GM23338 (cell line): ENCODE measurements at regions not wholly inside any gene's neighbourhood (a gene's known extent, or its start where the extent isn't known, plus 50 kb on each side); places are given as distances from the start of the nearest gene placed in this dataset.

Source experiments
- ATAC-seq: fragments of 200-7000 bp; cut with Tn5 transposase; 3 replicates; pipeline ENCODE4 v1.9.1; 2020
- DNase-seq: peaks from one replicate; pipeline ENCODE4 v3.0.0-alpha.2; 2015; ENCODE audit warnings: low spot score
- H2AFZ ChIP-seq: fragments of 200-600 bp; sonication (generic); 2 replicates; pipeline ENCODE4 v1.8.0; 2016; ENCODE audit warnings: antibody characterized with exemption, mild to moderate bottlenecking, moderate library complexity
- H3F3A ChIP-seq: fragments of 200-600 bp; sonication (generic); replicated peaks from 2 replicates; pipeline ENCODE4 v1.8.0; 2017; ENCODE audit warnings: antibody characterized with exemption, mixed run types, low read depth
- H3K27ac ChIP-seq: fragments of 200-600 bp; sonication (generic); 2 replicates; pipeline ENCODE4 v1.6.1; 2016; ENCODE audit warnings: low read depth
- H3K27me3 ChIP-seq: fragments of 200-600 bp; sonication (generic); 2 replicates; pipeline ENCODE4 v1.8.0; 2016; ENCODE audit warnings: mild to moderate bottlenecking, mixed run types, moderate library complexity; ENCODE audit not compliant: insufficient read depth
- H3K36me3 ChIP-seq: fragments of 200-600 bp; sonication (generic); 2 replicates; pipeline ENCODE4 v1.8.0; 2016; ENCODE audit warnings: mild to moderate bottlenecking; ENCODE audit not compliant: insufficient read depth
- H3K4me1 ChIP-seq: fragments of 200-600 bp; sonication (generic); 2 replicates; pipeline ENCODE4 v1.8.0; 2016; ENCODE audit warnings: mild to moderate bottlenecking, moderate library complexity; ENCODE audit not compliant: insufficient read depth
- H3K4me2 ChIP-seq: fragments of 200-600 bp; sonication (generic); 2 replicates; pipeline ENCODE4 v1.7.1; 2017; ENCODE audit warnings: mixed run types
- H3K4me3 ChIP-seq: fragments of 200-600 bp; sonication (generic); 2 replicates; pipeline ENCODE4 v1.6.1; 2016; ENCODE audit warnings: mixed run types
- H3K79me2 ChIP-seq: fragments of 200-600 bp; sonication (generic); replicated peaks from 2 replicates; pipeline ENCODE4 v1.8.0; 2017; ENCODE audit warnings: mild to moderate bottlenecking; ENCODE audit not compliant: insufficient read depth
- H3K9me2 ChIP-seq: fragments of 200-600 bp; sonication (generic); 2 replicates; pipeline ENCODE4 v1.8.0; 2017; ENCODE audit not compliant: insufficient read depth
- H4K20me1 ChIP-seq: fragments of 200-600 bp; sonication (generic); replicated peaks from 2 replicates; pipeline ENCODE4 v1.8.0; 2017; ENCODE audit warnings: mild to moderate bottlenecking; ENCODE audit not compliant: insufficient read depth
- H3K27ac Mint-ChIP-seq: 2 replicates; pipeline ENCODE4 v1.8.0; 2020; ENCODE audit warnings: inconsistent platforms, mild to moderate bottlenecking, moderate library complexity, mixed read lengths
- H3K27me3 Mint-ChIP-seq: 3 replicates; pipeline ENCODE4 v1.8.0; 2022; ENCODE audit warnings: low read depth, mild to moderate bottlenecking, moderate library complexity, mixed read lengths, inconsistent platforms; ENCODE audit not compliant: insufficient read depth, poor library complexity
- H3K36me3 Mint-ChIP-seq: 3 replicates; pipeline ENCODE4 v1.8.0; 2021; ENCODE audit warnings: low read depth, mild to moderate bottlenecking, inconsistent platforms, moderate library complexity, mixed read lengths
- H3K4me1 Mint-ChIP-seq: 3 replicates; pipeline ENCODE4 v1.8.0; 2020; ENCODE audit warnings: mild to moderate bottlenecking, inconsistent platforms, mixed read lengths
- H3K4me3 Mint-ChIP-seq: 3 replicates; pipeline ENCODE4 v1.8.0; 2021; ENCODE audit warnings: moderate library complexity, mild to moderate bottlenecking, inconsistent platforms, mixed read lengths
- H3K9me3 Mint-ChIP-seq: 3 replicates; pipeline ENCODE4 v1.8.0; 2020; ENCODE audit warnings: moderate library complexity, mild to moderate bottlenecking, inconsistent platforms, mixed read lengths
- CREB1 ChIP-seq: fragments of 250-450 bp; sonication (Bioruptor Pico); IDR thresholded peaks from 2 replicates; pipeline ENCODE4 v1.5.0; 2020; ENCODE audit warnings: low read depth, mild to moderate bottlenecking, moderate library complexity
- CTCF ChIP-seq, 2 experiments: fragments of 200-600 bp in 1 of 2; sonication (generic) in 1 of 2; conservative IDR thresholded peaks; 2 replicates each; pipeline versions ENCODE4 v1.5.1 to v1.6.1; 2016 to 2017; ENCODE audit warnings: antibody characterized with exemption in 2 of 2, low read depth in 2 of 2, mild to moderate bottlenecking in 2 of 2, moderate library complexity in 1 of 2
- ETS1 ChIP-seq: IDR thresholded peaks from 2 replicates; pipeline ENCODE4 v1.6.1; 2016; ENCODE audit warnings: antibody characterized with exemption
- EZH2 ChIP-seq: fragments of 200-600 bp; sonication (generic); IDR thresholded peaks from one replicate; pipeline ENCODE4 v1.8.0; 2017; ENCODE audit warnings: antibody characterized with exemption, mild to moderate bottlenecking, low read depth; ENCODE audit not compliant: unreplicated experiment
- EZH2phosphoT487 ChIP-seq: fragments of 200-600 bp; sonication (generic); IDR thresholded peaks from one replicate; pipeline ENCODE4 v1.8.1; 2018; ENCODE audit warnings: antibody characterized with exemption; ENCODE audit not compliant: unreplicated experiment
- JUNB ChIP-seq: IDR thresholded peaks from one replicate; pipeline ENCODE4 v1.6.1; 2016; ENCODE audit warnings: antibody characterized with exemption; ENCODE audit not compliant: unreplicated experiment
- NANOG ChIP-seq: IDR thresholded peaks from 2 replicates; pipeline ENCODE4 v1.6.1; 2016; ENCODE audit warnings: antibody characterized with exemption, borderline replicate concordance
- POLR2AphosphoS5 ChIP-seq: IDR thresholded peaks from 2 replicates; pipeline ENCODE4 v1.6.1; 2016; ENCODE audit warnings: antibody characterized with exemption, low read depth
- REST ChIP-seq: IDR thresholded peaks from one replicate; pipeline ENCODE4 v1.6.1; 2018; ENCODE audit warnings: antibody characterized with exemption; ENCODE audit not compliant: unreplicated experiment
- STAT1 ChIP-seq: IDR thresholded peaks from one replicate; pipeline ENCODE4 v1.6.1; 2016; ENCODE audit warnings: antibody characterized with exemption; ENCODE audit not compliant: unreplicated experiment
- ZNF114 ChIP-seq: fragments of 250-450 bp; sonication (Bioruptor Pico); IDR thresholded peaks from 2 replicates; pipeline ENCODE4 v1.5.0; 2020; ENCODE audit warnings: mild to moderate bottlenecking, moderate library complexity
- ZNF331 ChIP-seq: fragments of 250-450 bp; sonication (Bioruptor Pico); IDR thresholded peaks from 2 replicates; pipeline ENCODE4 v1.5.0; 2020; ENCODE audit warnings: low read depth, mild to moderate bottlenecking, moderate library complexity
- ZNF462 ChIP-seq: fragments of 250-450 bp; sonication (Bioruptor Pico); IDR thresholded peaks from 2 replicates; pipeline ENCODE4 v1.5.0; 2020; ENCODE audit warnings: mild to moderate bottlenecking, moderate library complexity

GRCh38 chr12:69179786-69180185, 59.6 kb upstream of the CPSF6 start:
- no peak for TF ChIP-seq CREB1 (CRISPR knock-in tag)
- TF ChIP-seq JUNB: no peak
- no peak for TF ChIP-seq POLR2AphosphoS5
- no peak for TF ChIP-seq ZNF331 (CRISPR knock-in tag)
- no peak for TF ChIP-seq CTCF (conservative IDR thresholded peaks at IDR 0.05; ENCODE audit: low read depth in 2 of 2)
- TF ChIP-seq ZNF114 (CRISPR knock-in tag): no peak
- TF ChIP-seq STAT1: no peak
- no peak for TF ChIP-seq NANOG
- TF ChIP-seq REST: no peak
- no peak for TF ChIP-seq ZNF462 (CRISPR knock-in tag)
- no peak for TF ChIP-seq ETS1
- no peak for TF ChIP-seq EZH2
- TF ChIP-seq EZH2phosphoT487: no peak
- Histone ChIP-seq H3K9me2 (peaks cover 5% of the 10 kb centered on the region; the same call in 1 of the 2 replicates), H3K4me3 (no peak overlapping the region), H3F3A (no peaks in the 10 kb centered on the region), H3K79me2 (no peaks in the 10 kb centered on the region), H3K36me3 (no peaks in the 10 kb centered on the region), H4K20me1 (no peaks in the 10 kb centered on the region), H3K27me3 (no peaks in the 10 kb centered on the region), H2AFZ (no peak overlapping the region), H3K4me1 (no peaks in the 10 kb centered on the region), H3K27ac (no peak overlapping the region), H3K4me2 (no peak overlapping the region)
- Mint-ChIP-seq H3K27me3 (no peaks in the 10 kb centered on the region), H3K4me1 (no peaks in the 10 kb centered on the region), H3K9me3 (peaks cover 16% of the 10 kb centered on the region), H3K4me3 (no peak overlapping the region), H3K27ac (no peak overlapping the region), H3K36me3 (no peaks in the 10 kb centered on the region)
- ATAC-seq (no peak), DNase-seq (no peak)
